ENCODE measurements at regions not wholly inside any gene's neighbourhood (a gene's known extent, or its start where the extent isn't known, plus 50 kb on each side); places are given as distances from the start of the nearest gene placed in this dataset.

- no peak overlapping the region for H3K27ac Mint-ChIP-seq (ENCODE audit: unreplicated experiment)
- ChIA-PET POLR2A (no interaction called here), CTCF (no interaction called here)
- H3K9me3 Mint-ChIP-seq (ENCODE audit: unreplicated experiment): no peaks in the 10 kb centered on the region
- Histone ChIP-seq H3K36me3 (ENCODE audit: control insufficient read depth, insufficient read depth, low read length) (no peaks in the 10 kb centered on the region), H3K4me1 (no peaks in the 10 kb centered on the region), H3K9me3 (no peaks in the 10 kb centered on the region), H3K4me3 (ENCODE audit: low read depth, low read length) (no peak overlapping the region), H3K27me3 (replicated peaks; ENCODE audit: control insufficient read depth, insufficient read depth, low read length) (no peaks in the 10 kb centered on the region)
- BruUV-seq (replicated peaks): no TSS peak
- no peak for TF ChIP-seq CTCF (IDR thresholded peaks at IDR 0.05; ENCODE audit: insufficient read depth in 1 of 2, low read depth in 1 of 2, low read length in 1 of 2, severe bottlenecking in 1 of 2, unreplicated experiment in 1 of 2)
- H3K27me3 Mint-ChIP-seq (ENCODE audit: insufficient read depth, unreplicated experiment): no peaks in the 10 kb centered on the region
- H3K36me3 Mint-ChIP-seq (ENCODE audit: insufficient read depth, unreplicated experiment): no peaks in the 10 kb centered on the region
- intact Hi-C loops (cut with micrococcal nuclease; ENCODE audit: unreplicated experiment): no loop called here
- H3K4me1 Mint-ChIP-seq (ENCODE audit: low read depth, unreplicated experiment): no peaks in the 10 kb centered on the region
- H3K4me3 Mint-ChIP-seq (ENCODE audit: unreplicated experiment): no peak overlapping the region
- no peak for DNase-seq
These were observed 86.7 kb upstream of the SPATA31C2 start for GRCh38 chr9:88224938-88225337.

GRCh38 chr9:88221105-88221504 lies 82.8 kb upstream of the SPATA31C2 start:
- ChIA-PET CTCF (no interaction called here), POLR2A (no interaction called here)
- H3K4me3 Mint-ChIP-seq (ENCODE audit: unreplicated experiment): no peak overlapping the region
- intact Hi-C loops (cut with micrococcal nuclease; ENCODE audit: unreplicated experiment): no loop called here
- Histone ChIP-seq H3K36me3 (ENCODE audit: control insufficient read depth, insufficient read depth, low read length) (no peaks in the 10 kb centered on the region), H3K4me3 (ENCODE audit: low read depth, low read length) (no peak overlapping the region), H3K27me3 (replicated peaks; ENCODE audit: control insufficient read depth, insufficient read depth, low read length) (no peaks in the 10 kb centered on the region), H3K4me1 (no peaks in the 10 kb centered on the region), H3K9me3 (no peaks in the 10 kb centered on the region)
- H3K36me3 Mint-ChIP-seq (ENCODE audit: insufficient read depth, unreplicated experiment): no peaks in the 10 kb centered on the region
- DNase-seq: no peak
- no peak overlapping the region for H3K27ac Mint-ChIP-seq (ENCODE audit: unreplicated experiment)
- no peaks in the 10 kb centered on the region for H3K27me3 Mint-ChIP-seq (ENCODE audit: insufficient read depth, unreplicated experiment)
- TF ChIP-seq CTCF (IDR thresholded peaks at IDR 0.05; ENCODE audit: insufficient read depth in 1 of 2, low read depth in 1 of 2, low read length in 1 of 2, severe bottlenecking in 1 of 2, unreplicated experiment in 1 of 2): no peak
- H3K9me3 Mint-ChIP-seq (ENCODE audit: unreplicated experiment): no peaks in the 10 kb centered on the region
- BruUV-seq (replicated peaks): no TSS peak
- H3K4me1 Mint-ChIP-seq (ENCODE audit: low read depth, unreplicated experiment): no peaks in the 10 kb centered on the region

GRCh38 chr9:88220652-88221051 lies 82.4 kb upstream of the SPATA31C2 start:
- no peaks in the 10 kb centered on the region for H3K9me3 Mint-ChIP-seq (ENCODE audit: unreplicated experiment)
- no peaks in the 10 kb centered on the region for H3K4me1 Mint-ChIP-seq (ENCODE audit: low read depth, unreplicated experiment)
- H3K36me3 Mint-ChIP-seq (ENCODE audit: insufficient read depth, unreplicated experiment): no peaks in the 10 kb centered on the region
- H3K27ac Mint-ChIP-seq (ENCODE audit: unreplicated experiment): no peak overlapping the region
- POLR2A ChIA-PET: no interaction called here
- CTCF ChIA-PET: no interaction called here
- Histone ChIP-seq H3K27me3 (replicated peaks; ENCODE audit: control insufficient read depth, insufficient read depth, low read length) (no peaks in the 10 kb centered on the region), H3K4me3 (ENCODE audit: low read depth, low read length) (no peak overlapping the region), H3K4me1 (no peaks in the 10 kb centered on the region), H3K36me3 (ENCODE audit: control insufficient read depth, insufficient read depth, low read length) (no peaks in the 10 kb centered on the region), H3K9me3 (no peaks in the 10 kb centered on the region)
- no peaks in the 10 kb centered on the region for H3K27me3 Mint-ChIP-seq (ENCODE audit: insufficient read depth, unreplicated experiment)
- no peak for TF ChIP-seq CTCF (IDR thresholded peaks at IDR 0.05; ENCODE audit: insufficient read depth in 1 of 2, low read depth in 1 of 2, low read length in 1 of 2, severe bottlenecking in 1 of 2, unreplicated experiment in 1 of 2)
- intact Hi-C loops (cut with micrococcal nuclease; ENCODE audit: unreplicated experiment): no loop called here
- BruUV-seq (replicated peaks): no TSS peak
- DNase-seq: no peak
- H3K4me3 Mint-ChIP-seq (ENCODE audit: unreplicated experiment): no peak overlapping the region
